ENCODE measurements at regions not wholly inside any gene's neighbourhood (a gene's known extent, or its start where the extent isn't known, plus 50 kb on each side); places are given as distances from the start of the nearest gene placed in this dataset.

- no peak overlapping the region for H3K4me3 ChIP-seq (ENCODE audit: low read length)
- DNase-seq: no peak
- H3K27ac ChIP-seq (ENCODE audit: low read length): no peak overlapping the region
- no peaks in the 10 kb centered on the region for H3K36me3 ChIP-seq (ENCODE audit: insufficient read depth, low read length)
- H3K27me3 ChIP-seq (ENCODE audit: low read length): no peaks in the 10 kb centered on the region
- no peaks in the 10 kb centered on the region; the same call in 1 of the 2 replicates for H3K9me2 ChIP-seq (replicated peaks; ENCODE audit: insufficient read depth, low read length)
- no peak overlapping the region for H3K9ac ChIP-seq (ENCODE audit: low read length)
- H3K4me1 ChIP-seq (ENCODE audit: low read length): no peaks in the 10 kb centered on the region
- no peak overlapping the region for H2AFZ ChIP-seq (ENCODE audit: low read length)
- H3K4me2 ChIP-seq (ENCODE audit: low read depth, low read length, poor library complexity, severe bottlenecking): no peak overlapping the region
- no peaks in the 10 kb centered on the region; the same call in 1 of the 2 replicates for H3K9me3 ChIP-seq (ENCODE audit: low read length)
- H4K20me1 ChIP-seq (ENCODE audit: insufficient read depth, low read depth, low read length): no peaks in the 10 kb centered on the region
- no peaks in the 10 kb centered on the region for H3K79me2 ChIP-seq (ENCODE audit: low read length)
These were observed 338.1 kb upstream of the ATP10B start for GRCh38 chr5:161190086-161190485.

DNA sequence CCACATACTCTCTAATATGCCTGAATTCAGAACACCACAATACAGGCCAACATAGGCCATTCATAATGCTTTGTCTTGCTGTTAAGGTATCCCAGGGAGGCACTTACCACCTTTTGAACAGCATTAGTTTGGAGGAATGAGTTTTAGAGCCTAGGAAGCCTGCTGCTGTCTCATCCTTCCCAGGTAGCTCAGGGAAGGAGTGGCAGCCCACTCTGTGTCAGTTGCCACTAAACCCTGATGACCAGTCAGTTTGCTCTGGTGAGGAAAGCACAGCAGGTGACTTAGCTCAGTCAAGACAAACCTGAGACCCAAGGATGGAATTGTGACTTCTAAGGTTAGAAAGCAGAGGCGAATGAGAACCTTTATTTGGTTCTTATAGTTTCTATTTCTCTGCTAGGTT lies 337.4 kb upstream of the ATP10B start:
- Histone ChIP-seq H3K4me3 (ENCODE audit: low read length) (no peak overlapping the region), H2AFZ (ENCODE audit: low read length) (no peak overlapping the region), H3K4me2 (ENCODE audit: low read depth, low read length, poor library complexity, severe bottlenecking) (no peak overlapping the region), H3K9me2 (replicated peaks; ENCODE audit: insufficient read depth, low read length) (peaks cover 3% of the 10 kb centered on the region; the same call in 1 of the 2 replicates), H3K9me3 (ENCODE audit: low read length) (no peaks in the 10 kb centered on the region; the same call in 1 of the 2 replicates), H4K20me1 (ENCODE audit: insufficient read depth, low read depth, low read length) (no peaks in the 10 kb centered on the region), H3K9ac (ENCODE audit: low read length) (no peak overlapping the region), H3K27me3 (ENCODE audit: low read length) (no peaks in the 10 kb centered on the region), H3K4me1 (ENCODE audit: low read length) (no peaks in the 10 kb centered on the region), H3K27ac (ENCODE audit: low read length) (no peak overlapping the region), H3K36me3 (ENCODE audit: insufficient read depth, low read length) (no peaks in the 10 kb centered on the region), H3K79me2 (ENCODE audit: low read length) (no peaks in the 10 kb centered on the region)
- DNase-seq: no peak

GRCh38 chr5:161183559-161183958 lies 331.5 kb upstream of the ATP10B start:
- H3K9me3 ChIP-seq (ENCODE audit: low read length): peaks cover 11% of the 10 kb centered on the region; the same call in 1 of the 2 replicates
- H3K4me1 ChIP-seq (ENCODE audit: low read length): no peaks in the 10 kb centered on the region
- no peaks in the 10 kb centered on the region for H3K79me2 ChIP-seq (ENCODE audit: low read length)
- no peaks in the 10 kb centered on the region for H3K27me3 ChIP-seq (ENCODE audit: low read length)
- no peaks in the 10 kb centered on the region for H3K36me3 ChIP-seq (ENCODE audit: insufficient read depth, low read length)
- H3K4me3 ChIP-seq (ENCODE audit: low read length): no peak overlapping the region
- 0 out of 2 replicates have a peak, but pooled peaks cover 3% of the 10 kb centered on the region for H3K9me2 ChIP-seq (replicated peaks; ENCODE audit: insufficient read depth, low read length)
- H3K27ac ChIP-seq (ENCODE audit: low read length): no peak overlapping the region
- DNase-seq: no peak
- H4K20me1 ChIP-seq (ENCODE audit: insufficient read depth, low read depth, low read length): no peaks in the 10 kb centered on the region
- no peak overlapping the region for H3K9ac ChIP-seq (ENCODE audit: low read length)
- H3K4me2 ChIP-seq (ENCODE audit: low read depth, low read length, poor library complexity, severe bottlenecking): no peak overlapping the region
- no peak overlapping the region for H2AFZ ChIP-seq (ENCODE audit: low read length)

DNA sequence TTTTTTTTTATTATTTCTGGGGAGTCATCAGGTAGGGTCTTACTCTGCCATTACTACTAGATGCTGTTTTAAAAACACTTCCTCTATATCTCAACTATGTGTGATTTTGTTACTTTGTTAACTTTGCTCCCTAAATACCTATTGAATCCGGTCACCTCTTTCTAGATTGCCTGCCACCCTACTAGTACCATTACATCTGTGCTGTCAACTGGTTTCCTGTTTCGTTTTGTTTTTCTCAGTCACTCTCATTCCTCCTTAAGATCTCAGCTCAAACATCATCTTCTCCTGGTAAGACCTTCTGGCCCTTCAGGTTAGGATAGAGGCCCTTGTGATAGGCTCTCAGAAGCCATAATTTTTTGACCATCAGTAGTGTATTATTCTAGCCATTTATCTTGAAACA lies 324.2 kb upstream of the ATP10B start:
- no peaks in the 10 kb centered on the region for H4K20me1 ChIP-seq (ENCODE audit: insufficient read depth, low read depth, low read length)
- H3K4me2 ChIP-seq (ENCODE audit: low read depth, low read length, poor library complexity, severe bottlenecking): no peak overlapping the region
- peaks cover 13% of the 10 kb centered on the region for H3K9me3 ChIP-seq (ENCODE audit: low read length)
- no peak for DNase-seq
- H3K27ac ChIP-seq (ENCODE audit: low read length): no peak overlapping the region
- no peaks in the 10 kb centered on the region for H3K27me3 ChIP-seq (ENCODE audit: low read length)
- no peak overlapping the region for H2AFZ ChIP-seq (ENCODE audit: low read length)
- H3K36me3 ChIP-seq (ENCODE audit: insufficient read depth, low read length): no peaks in the 10 kb centered on the region
- no peaks in the 10 kb centered on the region for H3K79me2 ChIP-seq (ENCODE audit: low read length)
- no peak overlapping the region for H3K9ac ChIP-seq (ENCODE audit: low read length)
- no peaks in the 10 kb centered on the region for H3K4me1 ChIP-seq (ENCODE audit: low read length)
- H3K4me3 ChIP-seq (ENCODE audit: low read length): no peak overlapping the region
- H3K9me2 ChIP-seq (replicated peaks; ENCODE audit: insufficient read depth, low read length): no peaks in the 10 kb centered on the region

DNA sequence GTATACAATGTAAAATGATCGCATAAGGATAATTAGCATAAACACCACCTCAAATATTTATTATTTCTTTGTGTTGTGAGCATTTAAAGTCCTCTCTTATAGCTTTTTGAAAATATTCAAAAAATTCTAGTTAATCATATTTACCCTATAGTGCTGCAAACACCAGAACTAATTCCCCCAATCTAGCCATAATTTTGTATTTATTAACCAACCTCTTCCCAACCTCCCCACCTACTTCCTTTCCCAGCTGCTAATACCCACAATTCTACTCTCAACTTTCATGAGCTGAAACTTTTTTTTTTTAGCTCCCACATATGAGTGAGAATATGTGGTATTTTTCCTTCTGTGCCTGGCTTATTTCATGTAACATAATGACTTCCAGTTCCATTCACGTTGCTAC lies 317.8 kb upstream of the ATP10B start:
- Histone ChIP-seq H3K79me2 (ENCODE audit: low read length) (no peaks in the 10 kb centered on the region), H3K4me3 (ENCODE audit: low read length) (no peak overlapping the region), H3K9me2 (replicated peaks; ENCODE audit: insufficient read depth, low read length) (no peaks in the 10 kb centered on the region)

GRCh38 chr5:161167016-161167767 lies 315.2 kb upstream of the ATP10B start:
- no peak overlapping the region for H2AFZ ChIP-seq (ENCODE audit: low read length)
- DNase-seq: no peak
- H3K4me2 ChIP-seq (ENCODE audit: low read depth, low read length, poor library complexity, severe bottlenecking): no peak overlapping the region
- no peaks in the 10 kb centered on the region for H3K36me3 ChIP-seq (ENCODE audit: insufficient read depth, low read length)
- peaks cover 3% of the 10 kb centered on the region for H3K9me3 ChIP-seq (ENCODE audit: low read length)
- H3K9me2 ChIP-seq (replicated peaks; ENCODE audit: insufficient read depth, low read length): no peaks in the 10 kb centered on the region
- no peak overlapping the region for H3K4me3 ChIP-seq (ENCODE audit: low read length)
- H4K20me1 ChIP-seq (ENCODE audit: insufficient read depth, low read depth, low read length): no peaks in the 10 kb centered on the region
- no peak overlapping the region for H3K9ac ChIP-seq (ENCODE audit: low read length)
- no peaks in the 10 kb centered on the region for H3K4me1 ChIP-seq (ENCODE audit: low read length)
- no peaks in the 10 kb centered on the region for H3K27me3 ChIP-seq (ENCODE audit: low read length)
- H3K79me2 ChIP-seq (ENCODE audit: low read length): no peaks in the 10 kb centered on the region
- no peak overlapping the region for H3K27ac ChIP-seq (ENCODE audit: low read length)

More for the DNA sequence above, 317.8 kb upstream of the ATP10B start:
- H3K4me2 ChIP-seq (ENCODE audit: low read depth, low read length, poor library complexity, severe bottlenecking): no peak overlapping the region
- no peak overlapping the region for H2AFZ ChIP-seq (ENCODE audit: low read length)
- peaks cover under 1% of the 10 kb centered on the region for H3K9me3 ChIP-seq (ENCODE audit: low read length)
- H3K27me3 ChIP-seq (ENCODE audit: low read length): no peaks in the 10 kb centered on the region
- H3K27ac ChIP-seq (ENCODE audit: low read length): no peak overlapping the region
- no peak for DNase-seq
- H3K9ac ChIP-seq (ENCODE audit: low read length): no peak overlapping the region
- no peaks in the 10 kb centered on the region for H4K20me1 ChIP-seq (ENCODE audit: insufficient read depth, low read depth, low read length)
- H3K4me1 ChIP-seq (ENCODE audit: low read length): no peaks in the 10 kb centered on the region
- no peaks in the 10 kb centered on the region for H3K36me3 ChIP-seq (ENCODE audit: insufficient read depth, low read length)

GRCh38 chr5:161165998-161166660 lies 314.1 kb upstream of the ATP10B start:
- no peaks in the 10 kb centered on the region for H3K9me2 ChIP-seq (replicated peaks; ENCODE audit: insufficient read depth, low read length)
- no peak for DNase-seq
- no peak overlapping the region for H2AFZ ChIP-seq (ENCODE audit: low read length)
- H3K4me3 ChIP-seq (ENCODE audit: low read length): no peak overlapping the region
- H3K79me2 ChIP-seq (ENCODE audit: low read length): no peaks in the 10 kb centered on the region
- no peaks in the 10 kb centered on the region for H3K36me3 ChIP-seq (ENCODE audit: insufficient read depth, low read length)
- H3K4me1 ChIP-seq (ENCODE audit: low read length): no peaks in the 10 kb centered on the region
- no peaks in the 10 kb centered on the region for H4K20me1 ChIP-seq (ENCODE audit: insufficient read depth, low read depth, low read length)
- H3K9me3 ChIP-seq (ENCODE audit: low read length): peaks cover 3% of the 10 kb centered on the region; the same call in 1 of the 2 replicates
- no peak overlapping the region for H3K27ac ChIP-seq (ENCODE audit: low read length)
- no peak overlapping the region for H3K4me2 ChIP-seq (ENCODE audit: low read depth, low read length, poor library complexity, severe bottlenecking)
- H3K27me3 ChIP-seq (ENCODE audit: low read length): no peaks in the 10 kb centered on the region
- no peak overlapping the region for H3K9ac ChIP-seq (ENCODE audit: low read length)

- no peak overlapping the region for H3K4me3 ChIP-seq (ENCODE audit: low read length)
- no peaks in the 10 kb centered on the region for H3K27me3 ChIP-seq (ENCODE audit: low read length)
- no peaks in the 10 kb centered on the region for H4K20me1 ChIP-seq (ENCODE audit: insufficient read depth, low read depth, low read length)
- H3K9ac ChIP-seq (ENCODE audit: low read length): no peak overlapping the region
- H3K9me3 ChIP-seq (ENCODE audit: low read length): peaks cover 12% of the 10 kb centered on the region; the same call in 1 of the 2 replicates
- no peaks in the 10 kb centered on the region for H3K79me2 ChIP-seq (ENCODE audit: low read length)
- no peak overlapping the region for H3K27ac ChIP-seq (ENCODE audit: low read length)
- no peak overlapping the region for H2AFZ ChIP-seq (ENCODE audit: low read length)
- H3K4me2 ChIP-seq (ENCODE audit: low read depth, low read length, poor library complexity, severe bottlenecking): no peak overlapping the region
- DNase-seq: no peak
- H3K36me3 ChIP-seq (ENCODE audit: insufficient read depth, low read length): no peaks in the 10 kb centered on the region
- H3K9me2 ChIP-seq (replicated peaks; ENCODE audit: insufficient read depth, low read length): no peaks in the 10 kb centered on the region
- no peaks in the 10 kb centered on the region for H3K4me1 ChIP-seq (ENCODE audit: low read length)
These were observed 305.9 kb upstream of the ATP10B start for GRCh38 chr5:161157925-161158324.

All from Karpas-422 (cell line).